B cell (primary cell): ENCODE measurements at regions not wholly inside any gene's neighbourhood (a gene's known extent, or its start where the extent isn't known, plus 50 kb on each side); places are given as distances from the start of the nearest gene placed in this dataset.

Source experiments
- ATAC-seq: fragments of 200-7000 bp; cut with Tn5 transposase; one replicate; pipeline ENCODE4 v1.10.0; 2021; ENCODE audit warnings: low read depth, mild to moderate bottlenecking, moderate number of reproducible peaks, moderate library complexity
- CTCF ChIA-PET: fragments of 350-600 bp; sonication (Branson Sonifier 250); formaldehyde crosslinking; loops from one replicate; lab custom pipeline; 2021; ENCODE audit warnings: antibody characterized with exemption, inconsistent platforms; lab: Charles Lee
- POLR2A ChIA-PET: fragments of 350-600 bp; sonication (Branson Sonifier 250); formaldehyde crosslinking; loops from one replicate; lab custom pipeline; 2021; ENCODE audit warnings: antibody characterized with exemption; lab: Charles Lee
- DNase-seq: peaks from one replicate; pipeline ENCODE4 v3.0.0; 2013
- H2AFZ ChIP-seq: 2 replicates; pipeline ENCODE4 v1.6.1; 2012; ENCODE audit warnings: mild to moderate bottlenecking, low read depth, low read length; ENCODE audit not compliant: insufficient read depth, poor library complexity, severe bottlenecking
- H3K27ac ChIP-seq, 2 donors: 1 replicate in 1 of 2; 2 replicates in 1 of 2; pipeline ENCODE4 v1.5.1; 2012 to 2013; ENCODE audit warnings: low read length in 2 of 2, mild to moderate bottlenecking in 2 of 2, moderate library complexity in 1 of 2
- H3K27me3 ChIP-seq, 4 experiments: fragments of 200-600 bp in 1 of 4; sonication (generic) in 1 of 4; replicated peaks in 1 of 4; 1 replicate in 2 of 4; 2 replicates in 2 of 4; pipeline versions ENCODE4 v1.6.1 to v1.7.0; 2013 to 2016; ENCODE audit warnings: low read length in 3 of 4, mild to moderate bottlenecking in 2 of 4, mixed read lengths in 1 of 4, moderate library complexity in 1 of 4; ENCODE audit not compliant: insufficient read depth in 4 of 4, control insufficient read depth in 3 of 4; ENCODE audit errors: control extremely low read depth in 1 of 4
- H3K36me3 ChIP-seq, 2 experiments: replicated peaks in 1 of 2; 1 replicate in 1 of 2; 2 replicates in 1 of 2; pipeline versions ENCODE4 v1.6.1 to v1.7.1; 2013; ENCODE audit warnings: low read length in 1 of 2; ENCODE audit not compliant: insufficient read depth in 2 of 2, control insufficient read depth in 1 of 2; ENCODE audit errors: control extremely low read depth in 1 of 2, extremely low read depth in 1 of 2
- H3K4me1 ChIP-seq, 2 donors: fragments of 200-600 bp in 1 of 2; sonication (generic) in 1 of 2; 1 replicate in 1 of 2; 2 replicates in 1 of 2; pipeline versions ENCODE4 v1.5.1 to v1.6.1; 2013 to 2017; ENCODE audit warnings: low read length in 2 of 2; ENCODE audit not compliant: control insufficient read depth in 2 of 2, insufficient read depth in 2 of 2
- H3K4me2 ChIP-seq: replicated peaks from 2 replicates; pipeline ENCODE3; 2012; ENCODE audit warnings: mild to moderate bottlenecking, low read depth, low read length; ENCODE audit not compliant: poor library complexity, severe bottlenecking
- H3K4me3 ChIP-seq, 5 experiments: fragments of 200-600 bp in 1 of 5; sonication (generic) in 1 of 5; 1 replicate in 3 of 5; 2 replicates in 2 of 5; pipeline versions ENCODE4 v1.5.1 to v1.7.0; 2011 to 2016; ENCODE audit warnings: low read length in 4 of 5, mild to moderate bottlenecking in 4 of 5, low read depth in 2 of 5, control low read depth in 1 of 5, moderate library complexity in 1 of 5; ENCODE audit not compliant: insufficient read depth in 1 of 5; ENCODE audit errors: control extremely low read depth in 1 of 5, extremely low read depth in 1 of 5
- H3K79me2 ChIP-seq: fragments of 200-600 bp; sonication (generic); one replicate; pipeline ENCODE4 v1.6.0; 2016; ENCODE audit warnings: low read length; ENCODE audit not compliant: control insufficient read depth, insufficient read depth
- H3K9ac ChIP-seq: fragments of 200-600 bp; sonication (generic); 2 replicates; pipeline ENCODE4 v1.6.1; 2017; ENCODE audit warnings: mild to moderate bottlenecking, low read length, moderate library complexity
- H3K9me3 ChIP-seq, 3 donors: one replicate each; pipeline versions ENCODE4 v1.6.1 to v1.7.1; 2013; ENCODE audit warnings: low read length in 2 of 3; ENCODE audit not compliant: control insufficient read depth in 2 of 3, insufficient read depth in 1 of 3; ENCODE audit errors: control extremely low read depth in 1 of 3
- H4K20me1 ChIP-seq: 2 replicates; pipeline ENCODE4 v1.6.0; 2012; ENCODE audit warnings: mild to moderate bottlenecking, low read length; ENCODE audit not compliant: insufficient read depth, control insufficient read depth, poor library complexity, severe bottlenecking
- H3K27ac Mint-ChIP-seq: one replicate; pipeline ENCODE4 v1.8.0; 2021; ENCODE audit warnings: mixed read lengths
- H3K27me3 Mint-ChIP-seq: one replicate; pipeline ENCODE4 v1.8.0; 2021; ENCODE audit warnings: mixed read lengths
- H3K4me1 Mint-ChIP-seq: one replicate; pipeline ENCODE4 v1.8.0; 2021; ENCODE audit warnings: mixed read lengths
- H3K4me3 Mint-ChIP-seq: one replicate; pipeline ENCODE4 v1.8.0; 2021; ENCODE audit warnings: mixed read lengths
- H3K9me3 Mint-ChIP-seq: one replicate; pipeline ENCODE4 v1.8.0; 2022; ENCODE audit warnings: mixed read lengths; ENCODE audit not compliant: insufficient read depth
- EZH2 ChIP-seq: IDR thresholded peaks from 2 replicates; pipeline ENCODE4 v1.6.1; 2012; ENCODE audit warnings: borderline replicate concordance, low read depth, mild to moderate bottlenecking, moderate library complexity, low read length; ENCODE audit not compliant: insufficient read depth, poor library complexity, severe bottlenecking
- WGBS: methylation state at CpG from one replicate; pipeline ENCODE4 v1.1.5; 2013; ENCODE audit warnings: missing lambda C conversion rate; ENCODE audit not compliant: insufficient coverage; 5-methylcytosine and 5-hydroxymethylcytosine counted together
- intact Hi-C: fragments of 100-400 bp; cut with micrococcal nuclease; formaldehyde crosslinking; loops from one replicate; pipeline ENCODE4 v1.10.0; 2022
- TF ChIP-seq, protein P1 (sequence below): fragments of 200-600 bp; IDR thresholded peaks from one replicate; pipeline ENCODE4 v1.8.0; 2022; ENCODE audit warnings: antibody characterized with exemption, mild to moderate bottlenecking

DNA sequence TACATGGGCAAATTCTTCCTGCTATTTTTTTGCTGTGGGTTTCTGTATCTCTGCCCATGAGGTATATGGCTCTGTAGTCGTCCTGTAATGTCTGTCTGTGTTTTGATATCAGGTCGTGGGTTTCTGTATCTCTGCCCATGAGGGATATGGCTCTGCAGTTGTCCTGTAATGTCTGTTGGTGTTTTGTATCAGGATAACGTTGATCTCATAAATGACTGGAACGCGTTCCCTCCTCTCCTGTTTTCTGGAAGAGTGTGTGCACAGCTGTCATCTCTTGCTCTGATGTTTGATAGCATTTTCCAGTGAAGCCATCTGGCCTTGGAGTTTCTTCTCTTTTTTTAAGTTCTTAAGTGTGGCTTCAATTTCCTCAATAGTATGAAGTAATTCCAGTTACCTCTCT is 57.2 kb downstream of the SOX1 start:
- Mint-ChIP-seq H3K4me3 (no peak overlapping the region), H3K9me3 (no peaks in the 10 kb centered on the region), H3K4me1 (no peaks in the 10 kb centered on the region), H3K27ac (no peak overlapping the region), H3K27me3 (peaks cover 7% of the 10 kb centered on the region)
- POLR2A ChIA-PET: no interaction called here
- no peaks in the 10 kb centered on the region for H4K20me1 ChIP-seq
- no peaks in the 10 kb centered on the region for H3K27me3 ChIP-seq
- intact Hi-C loops: no loop called here
- no peak overlapping the region for H3K4me2 ChIP-seq
- no peaks in the 10 kb centered on the region for H3K4me1 ChIP-seq
- 74% methylated on average over 5 of the region's 5 CpGs for WGBS
- no peaks in the 10 kb centered on the region for H3K36me3 ChIP-seq
- ATAC-seq (no peak), DNase-seq (no peak)
- no peak overlapping the region for H2AFZ ChIP-seq
- no peaks in the 10 kb centered on the region for H3K79me2 ChIP-seq
- no peak overlapping the region for H3K9ac ChIP-seq
- H3K4me3 ChIP-seq: no peak overlapping the region
- CTCF ChIA-PET: no interaction called here
- TF ChIP-seq, protein P1, sequence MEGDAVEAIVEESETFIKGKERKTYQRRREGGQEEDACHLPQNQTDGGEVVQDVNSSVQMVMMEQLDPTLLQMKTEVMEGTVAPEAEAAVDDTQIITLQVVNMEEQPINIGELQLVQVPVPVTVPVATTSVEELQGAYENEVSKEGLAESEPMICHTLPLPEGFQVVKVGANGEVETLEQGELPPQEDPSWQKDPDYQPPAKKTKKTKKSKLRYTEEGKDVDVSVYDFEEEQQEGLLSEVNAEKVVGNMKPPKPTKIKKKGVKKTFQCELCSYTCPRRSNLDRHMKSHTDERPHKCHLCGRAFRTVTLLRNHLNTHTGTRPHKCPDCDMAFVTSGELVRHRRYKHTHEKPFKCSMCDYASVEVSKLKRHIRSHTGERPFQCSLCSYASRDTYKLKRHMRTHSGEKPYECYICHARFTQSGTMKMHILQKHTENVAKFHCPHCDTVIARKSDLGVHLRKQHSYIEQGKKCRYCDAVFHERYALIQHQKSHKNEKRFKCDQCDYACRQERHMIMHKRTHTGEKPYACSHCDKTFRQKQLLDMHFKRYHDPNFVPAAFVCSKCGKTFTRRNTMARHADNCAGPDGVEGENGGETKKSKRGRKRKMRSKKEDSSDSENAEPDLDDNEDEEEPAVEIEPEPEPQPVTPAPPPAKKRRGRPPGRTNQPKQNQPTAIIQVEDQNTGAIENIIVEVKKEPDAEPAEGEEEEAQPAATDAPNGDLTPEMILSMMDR: no peak
- no peak for TF ChIP-seq EZH2
- H3K9me3 ChIP-seq: peaks cover 0 to 4% (median 0%) of the 10 kb centered on the region in 3 donors
- no peak overlapping the region for H3K27ac ChIP-seq

DNA sequence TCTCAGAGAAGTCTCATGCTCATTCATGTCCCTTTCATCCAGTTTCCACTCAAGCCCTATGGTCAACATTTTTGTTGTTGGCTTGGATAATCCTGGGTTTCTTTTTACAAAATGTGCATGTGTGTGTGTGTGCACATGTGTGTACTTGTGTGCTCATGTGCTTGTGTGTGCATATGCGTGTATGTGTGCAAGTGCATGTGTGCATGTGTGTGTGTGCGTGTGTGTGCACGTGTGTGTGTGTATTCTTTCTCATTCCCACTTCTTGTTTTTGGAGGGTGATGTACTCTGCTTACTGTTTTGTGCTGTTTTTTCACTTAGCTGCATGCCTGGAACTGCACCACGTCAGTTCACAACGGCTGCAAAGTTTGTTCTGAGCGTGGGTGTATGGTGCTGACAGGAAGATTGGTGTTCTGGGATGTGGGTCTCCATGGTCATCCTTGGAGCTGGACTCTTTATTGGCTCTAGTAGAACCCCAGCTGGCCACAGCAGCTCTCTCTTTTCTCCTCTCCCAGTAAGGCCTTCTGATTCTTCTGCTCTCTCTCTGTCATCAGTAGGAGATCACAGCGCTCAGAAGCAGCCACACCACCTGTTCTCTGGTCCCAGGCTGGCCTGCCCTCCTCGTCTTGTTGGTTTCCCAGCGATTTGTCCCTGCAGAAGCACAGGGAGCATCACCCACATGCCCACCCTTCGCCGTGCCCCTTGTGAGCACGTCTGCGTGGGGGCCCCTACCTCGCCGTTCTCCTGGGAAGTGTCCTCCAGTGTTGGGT is 60.8 kb downstream of the SOX1 start:
- ATAC-seq (no peak), DNase-seq (no peak)
- Mint-ChIP-seq H3K4me1 (no peaks in the 10 kb centered on the region), H3K9me3 (no peaks in the 10 kb centered on the region), H3K27ac (no peak overlapping the region), H3K4me3 (no peak overlapping the region), H3K27me3 (peaks cover 4% of the 10 kb centered on the region)
- ChIA-PET CTCF (no interaction called here), POLR2A (no interaction called here)
- no peaks in the 10 kb centered on the region for H3K27me3 ChIP-seq
- 88% methylated on average over 15 of the region's 15 CpGs for WGBS
- H3K4me2 ChIP-seq: no peak overlapping the region
- H3K9me3 ChIP-seq: peaks cover 0 to 11% (median 0%) of the 10 kb centered on the region in 3 donors
- no peaks in the 10 kb centered on the region for H3K4me1 ChIP-seq
- no peak overlapping the region for H3K9ac ChIP-seq
- no peak overlapping the region for H3K4me3 ChIP-seq
- no peaks in the 10 kb centered on the region for H3K79me2 ChIP-seq
- H4K20me1 ChIP-seq: no peaks in the 10 kb centered on the region
- no peak overlapping the region for H3K27ac ChIP-seq
- intact Hi-C loops: no loop called here
- no peak for TF ChIP-seq EZH2
- TF ChIP-seq, protein P1: no peak
- no peak overlapping the region for H2AFZ ChIP-seq
- no peaks in the 10 kb centered on the region for H3K36me3 ChIP-seq
